OCI-LY3 (cell line): ENCODE measurements at regions not wholly inside any gene's neighbourhood (a gene's known extent, or its start where the extent isn't known, plus 50 kb on each side); places are given as distances from the start of the nearest gene placed in this dataset.

Source experiments
- H2AFZ ChIP-seq: fragments of 200-600, 300-600 bp; shearing (Covaris generic); 2 replicates; pipeline ENCODE4 v1.6.0; 2014; ENCODE audit warnings: antibody characterized with exemption, low read depth, low read length
- H3K27ac ChIP-seq: fragments of 200-600, 300-600 bp; sonication (generic); 2 replicates; pipeline ENCODE4 v1.5.1; 2014; ENCODE audit warnings: mild to moderate bottlenecking, low read length, moderate library complexity, mixed read lengths
- H3K27me3 ChIP-seq: fragments of 200-600, 300-600 bp; sonication (generic); 2 replicates; pipeline ENCODE4 v1.6.1; 2014; ENCODE audit warnings: low read depth, low read length, mixed read lengths
- H3K36me3 ChIP-seq: fragments of 200-600, 300-600 bp; sonication (generic); replicated peaks from 2 replicates; pipeline ENCODE3; 2014; ENCODE audit warnings: low read depth, low read length, mixed read lengths
- H3K4me1 ChIP-seq: fragments of 300-600, 200-600 bp; sonication (generic); 2 replicates; pipeline ENCODE4 v1.6.1; 2014; ENCODE audit warnings: low read length, mixed read lengths
- H3K4me2 ChIP-seq: fragments of 200-600, 300-600 bp; sonication (generic); 2 replicates; pipeline ENCODE4 v1.6.1; 2014; ENCODE audit warnings: low read length, mixed read lengths
- H3K4me3 ChIP-seq: fragments of 300-600, 200-600 bp; sonication (generic); 2 replicates; pipeline ENCODE4 v1.5.1; 2014; ENCODE audit warnings: antibody characterized with exemption, mild to moderate bottlenecking, low read length, moderate library complexity
- H3K79me2 ChIP-seq: fragments of 300-600, 200-600 bp; shearing (Covaris generic); 2 replicates; pipeline ENCODE4 v1.6.1; 2014; ENCODE audit warnings: mild to moderate bottlenecking, low read length, mixed read lengths
- H3K9ac ChIP-seq: fragments of 300-600, 200-600 bp; shearing (Covaris generic); 2 replicates; pipeline ENCODE4 v1.6.0; 2014; ENCODE audit warnings: mild to moderate bottlenecking, low read length, moderate library complexity
- H3K9me3 ChIP-seq: fragments of 200-600, 300-600 bp; shearing (Covaris generic); 2 replicates; pipeline ENCODE4 v1.6.1; 2014; ENCODE audit warnings: low read length, mixed read lengths; ENCODE audit not compliant: insufficient read depth
- H4K20me1 ChIP-seq: fragments of 200-600, 300-600 bp; sonication (generic); 2 replicates; pipeline ENCODE4 v1.6.1; 2016; ENCODE audit warnings: low read length, mixed read lengths; ENCODE audit not compliant: insufficient read depth
- CTCF ChIP-seq: fragments of 200-600, 300-600 bp; sonication (generic); IDR thresholded peaks from 2 replicates; pipeline ENCODE4 v1.5.1; 2014; ENCODE audit warnings: antibody characterized with exemption, low read length, low read depth
- EZH2phosphoT487 ChIP-seq: fragments of 200-600 bp; shearing (Covaris generic); IDR thresholded peaks from 2 replicates; pipeline ENCODE4 v1.6.1; 2018; ENCODE audit warnings: antibody characterized with exemption, mixed run types, low read depth

GRCh38 chr22:48887394-48888332, 940.0 kb downstream of the BRD1 start:
- H4K20me1 ChIP-seq: no peaks in the 10 kb centered on the region
- H3K4me1 ChIP-seq: no peaks in the 10 kb centered on the region
- TF ChIP-seq EZH2phosphoT487: no peak
- TF ChIP-seq CTCF: no peak
- H3K9ac ChIP-seq: no peak overlapping the region
- H2AFZ ChIP-seq: no peak overlapping the region
- no peak overlapping the region for H3K27ac ChIP-seq
- H3K79me2 ChIP-seq: no peaks in the 10 kb centered on the region
- H3K27me3 ChIP-seq: no peaks in the 10 kb centered on the region
- H3K4me3 ChIP-seq: no peak overlapping the region
- no peaks in the 10 kb centered on the region for H3K36me3 ChIP-seq
- no peak overlapping the region for H3K4me2 ChIP-seq
- H3K9me3 ChIP-seq: no peaks in the 10 kb centered on the region

- Histone ChIP-seq H3K9me3 (no peaks in the 10 kb centered on the region), H3K4me2 (no peak overlapping the region), H3K4me3 (no peak overlapping the region), H3K4me1 (no peaks in the 10 kb centered on the region), H3K27ac (no peak overlapping the region), H3K79me2 (no peaks in the 10 kb centered on the region), H3K36me3 (no peaks in the 10 kb centered on the region), H3K27me3 (no peaks in the 10 kb centered on the region), H4K20me1 (no peaks in the 10 kb centered on the region), H2AFZ (no peak overlapping the region), H3K9ac (no peak overlapping the region)
- TF ChIP-seq EZH2phosphoT487: no peak
- TF ChIP-seq CTCF: no peak
These were observed 940.9 kb downstream of the BRD1 start for GRCh38 chr22:48886604-48887393.

GRCh38 chr22:48885919-48886305, 941.8 kb downstream of the BRD1 start:
- H3K36me3 ChIP-seq: no peaks in the 10 kb centered on the region

More at GRCh38 chr22:48885919-48886305, 941.8 kb downstream of the BRD1 start:
- H3K4me2 ChIP-seq: no peak overlapping the region
- H3K27ac ChIP-seq: no peak overlapping the region
- H2AFZ ChIP-seq: no peak overlapping the region
- TF ChIP-seq CTCF (no peak), EZH2phosphoT487 (no peak)
- no peaks in the 10 kb centered on the region for H3K4me1 ChIP-seq
- no peaks in the 10 kb centered on the region for H3K9me3 ChIP-seq
- H4K20me1 ChIP-seq: no peaks in the 10 kb centered on the region
- no peaks in the 10 kb centered on the region for H3K79me2 ChIP-seq
- no peak overlapping the region for H3K9ac ChIP-seq
- no peak overlapping the region for H3K4me3 ChIP-seq
- no peaks in the 10 kb centered on the region for H3K27me3 ChIP-seq
